GM12878 (cell line): ENCODE measurements at regions not wholly inside any gene's neighbourhood (a gene's known extent, or its start where the extent isn't known, plus 50 kb on each side); places are given as distances from the start of the nearest gene placed in this dataset.

Experiments
- CBX3 ChIP-seq: fragments of 200-600 bp; sonication (generic); IDR thresholded peaks from 2 replicates; pipeline ENCODE4 v1.6.1; 2016; ENCODE audit warnings: low read depth, borderline replicate concordance
- E4F1 ChIP-seq: fragments of 450-650 bp; IDR thresholded peaks from 2 replicates; pipeline ENCODE4 v1.6.1; 2018; ENCODE audit warnings: borderline replicate concordance, mild to moderate bottlenecking; ENCODE audit not compliant: partially characterized antibody
- EGR1 ChIP-seq, 2 experiments: IDR thresholded peaks; 1 replicate in 1 of 2; 2 replicates in 1 of 2; pipeline ENCODE4 v1.6.1; 2011 to 2012; ENCODE audit warnings: low read depth in 2 of 2, low read length in 2 of 2, borderline replicate concordance in 1 of 2, mild to moderate bottlenecking in 1 of 2, moderate library complexity in 1 of 2
- EP300 ChIP-seq, 2 experiments: fragments of 150-350 bp in 1 of 2; IDR thresholded peaks; 2 replicates each; pipeline ENCODE4 v1.6.1; 2011 to 2012; ENCODE audit warnings: low read depth in 2 of 2, low read length in 2 of 2, borderline replicate concordance in 1 of 2, improper control_type of control experiment in 1 of 2, inconsistent platforms in 1 of 2; ENCODE audit not compliant: control insufficient read depth in 1 of 2
- ESRRA ChIP-seq: IDR thresholded peaks from 2 replicates; pipeline ENCODE4 v1.6.1; 2012; ENCODE audit warnings: mild to moderate bottlenecking, low read length, improper control_type of control experiment
- IKZF2 ChIP-seq, 2 experiments: fragments of 450-650 bp; IDR thresholded peaks; 2 replicates each; pipeline ENCODE4 v1.6.1; 2017; ENCODE audit warnings: mild to moderate bottlenecking in 2 of 2, moderate library complexity in 2 of 2
- KDM1A ChIP-seq: fragments of 200-600 bp; sonication (generic); IDR thresholded peaks from 2 replicates; pipeline ENCODE4 v1.6.1; 2016; ENCODE audit warnings: borderline replicate concordance
- MTA3 ChIP-seq: IDR thresholded peaks from 2 replicates; pipeline ENCODE4 v1.6.1; 2012; ENCODE audit warnings: low read length, inconsistent platforms, borderline replicate concordance
- NBN ChIP-seq: fragments of 450-650 bp; IDR thresholded peaks from 2 replicates; pipeline ENCODE4 v1.6.1; 2016
- NR2C1 ChIP-seq: fragments of 450-650 bp; IDR thresholded peaks from 2 replicates; pipeline ENCODE4 v1.6.1; 2017; ENCODE audit warnings: antibody characterized with exemption, mild to moderate bottlenecking, moderate library complexity
- RB1 ChIP-seq: fragments of 450-650 bp; formaldehyde crosslinking; IDR thresholded peaks from 2 replicates; pipeline ENCODE4 v1.6.1; 2017; ENCODE audit warnings: mild to moderate bottlenecking, borderline replicate concordance
- RCOR1 ChIP-seq: conservative IDR thresholded peaks from 2 replicates; pipeline ENCODE4 v1.6.1; 2012; ENCODE audit warnings: low read depth, low read length, improper control_type of control experiment
- SIX5 ChIP-seq: IDR thresholded peaks from 2 replicates; pipeline ENCODE4 v1.6.1; 2011; ENCODE audit warnings: mild to moderate bottlenecking, low read depth, low read length, moderate library complexity; ENCODE audit not compliant: severe bottlenecking
- YBX1 ChIP-seq: fragments of 450-650 bp; IDR thresholded peaks from 2 replicates; pipeline ENCODE4 v1.6.1; 2016; ENCODE audit warnings: antibody characterized with exemption
- ZBED1 ChIP-seq: IDR thresholded peaks from 2 replicates; pipeline ENCODE4 v1.6.1; 2016; ENCODE audit warnings: borderline replicate concordance
- ZNF217 ChIP-seq: fragments of 450-650 bp; IDR thresholded peaks from 2 replicates; pipeline ENCODE4 v1.6.1; 2017; ENCODE audit warnings: antibody characterized with exemption, mild to moderate bottlenecking
- ZNF384 ChIP-seq: IDR thresholded peaks from 2 replicates; pipeline ENCODE4 v1.6.1; 2012; ENCODE audit warnings: low read depth, mild to moderate bottlenecking, low read length, improper control_type of control experiment, borderline replicate concordance
- ZSCAN29 ChIP-seq: fragments of 450-650 bp; IDR thresholded peaks from 2 replicates; pipeline ENCODE4 v1.6.1; 2017; ENCODE audit warnings: mild to moderate bottlenecking, moderate library complexity
- TF ChIP-seq, protein P1 (sequence below): fragments of 450-650 bp; IDR thresholded peaks from 2 replicates; pipeline ENCODE4 v1.6.1; 2017; ENCODE audit warnings: borderline replicate concordance
- TF ChIP-seq, protein P2 (sequence below): IDR thresholded peaks from 2 replicates; pipeline ENCODE4 v1.6.1; 2012; ENCODE audit warnings: improper control_type of control experiment, low read depth, low read length; ENCODE audit not compliant: insufficient replicate concordance

GRCh38 chrX:15151267-15152186 lies 118.4 kb downstream of the ASB9 start (continued):
- TF ChIP-seq, protein P1, sequence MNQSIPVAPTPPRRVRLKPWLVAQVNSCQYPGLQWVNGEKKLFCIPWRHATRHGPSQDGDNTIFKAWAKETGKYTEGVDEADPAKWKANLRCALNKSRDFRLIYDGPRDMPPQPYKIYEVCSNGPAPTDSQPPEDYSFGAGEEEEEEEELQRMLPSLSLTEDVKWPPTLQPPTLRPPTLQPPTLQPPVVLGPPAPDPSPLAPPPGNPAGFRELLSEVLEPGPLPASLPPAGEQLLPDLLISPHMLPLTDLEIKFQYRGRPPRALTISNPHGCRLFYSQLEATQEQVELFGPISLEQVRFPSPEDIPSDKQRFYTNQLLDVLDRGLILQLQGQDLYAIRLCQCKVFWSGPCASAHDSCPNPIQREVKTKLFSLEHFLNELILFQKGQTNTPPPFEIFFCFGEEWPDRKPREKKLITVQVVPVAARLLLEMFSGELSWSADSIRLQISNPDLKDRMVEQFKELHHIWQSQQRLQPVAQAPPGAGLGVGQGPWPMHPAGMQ, result no peak
- TF ChIP-seq, protein P2, sequence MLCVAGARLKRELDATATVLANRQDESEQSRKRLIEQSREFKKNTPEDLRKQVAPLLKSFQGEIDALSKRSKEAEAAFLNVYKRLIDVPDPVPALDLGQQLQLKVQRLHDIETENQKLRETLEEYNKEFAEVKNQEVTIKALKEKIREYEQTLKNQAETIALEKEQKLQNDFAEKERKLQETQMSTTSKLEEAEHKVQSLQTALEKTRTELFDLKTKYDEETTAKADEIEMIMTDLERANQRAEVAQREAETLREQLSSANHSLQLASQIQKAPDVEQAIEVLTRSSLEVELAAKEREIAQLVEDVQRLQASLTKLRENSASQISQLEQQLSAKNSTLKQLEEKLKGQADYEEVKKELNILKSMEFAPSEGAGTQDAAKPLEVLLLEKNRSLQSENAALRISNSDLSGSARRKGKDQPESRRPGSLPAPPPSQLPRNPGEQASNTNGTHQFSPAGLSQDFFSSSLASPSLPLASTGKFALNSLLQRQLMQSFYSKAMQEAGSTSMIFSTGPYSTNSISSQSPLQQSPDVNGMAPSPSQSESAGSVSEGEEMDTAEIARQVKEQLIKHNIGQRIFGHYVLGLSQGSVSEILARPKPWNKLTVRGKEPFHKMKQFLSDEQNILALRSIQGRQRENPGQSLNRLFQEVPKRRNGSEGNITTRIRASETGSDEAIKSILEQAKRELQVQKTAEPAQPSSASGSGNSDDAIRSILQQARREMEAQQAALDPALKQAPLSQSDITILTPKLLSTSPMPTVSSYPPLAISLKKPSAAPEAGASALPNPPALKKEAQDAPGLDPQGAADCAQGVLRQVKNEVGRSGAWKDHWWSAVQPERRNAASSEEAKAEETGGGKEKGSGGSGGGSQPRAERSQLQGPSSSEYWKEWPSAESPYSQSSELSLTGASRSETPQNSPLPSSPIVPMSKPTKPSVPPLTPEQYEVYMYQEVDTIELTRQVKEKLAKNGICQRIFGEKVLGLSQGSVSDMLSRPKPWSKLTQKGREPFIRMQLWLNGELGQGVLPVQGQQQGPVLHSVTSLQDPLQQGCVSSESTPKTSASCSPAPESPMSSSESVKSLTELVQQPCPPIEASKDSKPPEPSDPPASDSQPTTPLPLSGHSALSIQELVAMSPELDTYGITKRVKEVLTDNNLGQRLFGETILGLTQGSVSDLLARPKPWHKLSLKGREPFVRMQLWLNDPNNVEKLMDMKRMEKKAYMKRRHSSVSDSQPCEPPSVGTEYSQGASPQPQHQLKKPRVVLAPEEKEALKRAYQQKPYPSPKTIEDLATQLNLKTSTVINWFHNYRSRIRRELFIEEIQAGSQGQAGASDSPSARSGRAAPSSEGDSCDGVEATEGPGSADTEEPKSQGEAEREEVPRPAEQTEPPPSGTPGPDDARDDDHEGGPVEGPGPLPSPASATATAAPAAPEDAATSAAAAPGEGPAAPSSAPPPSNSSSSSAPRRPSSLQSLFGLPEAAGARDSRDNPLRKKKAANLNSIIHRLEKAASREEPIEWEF, result peak; percentile 56
- TF ChIP-seq ZNF384, result no peak
- no peak for TF ChIP-seq SIX5
- no peak; the same call in 1 of the 2 replicates for TF ChIP-seq ZNF217
- TF ChIP-seq CBX3, result no peak
- TF ChIP-seq ZBED1, result no peak
- TF ChIP-seq EGR1 (IDR thresholded peaks at IDR 0.05; ENCODE audit: borderline replicate concordance in 1 of 2, low read depth in 2 of 2, low read length in 2 of 2), result no peak
- no peak for TF ChIP-seq NR2C1
- no peak for TF ChIP-seq ZSCAN29
- no peak for TF ChIP-seq RCOR1
- peak in 1 of 2 experiments; percentile 78; a peak in 2 of 4 replicates for TF ChIP-seq EP300 (IDR thresholded peaks at IDR 0.05; ENCODE audit: borderline replicate concordance in 1 of 2, control insufficient read depth in 1 of 2, low read depth in 2 of 2, low read length in 2 of 2)
- TF ChIP-seq MTA3, result no peak
- TF ChIP-seq ESRRA, result no peak
- TF ChIP-seq RB1, result no peak
- TF ChIP-seq KDM1A, result no peak
- TF ChIP-seq YBX1, result no peak
- TF ChIP-seq E4F1, result no peak
- TF ChIP-seq IKZF2 (IDR thresholded peaks at IDR 0.05), result peak in 1 of 2 experiments; percentile 47; a peak in 2 of 4 replicates
- TF ChIP-seq NBN, result 0 out of 2 replicates have a peak, but pooled peaks have one; percentile 30
